ENCODE measurements at regions not wholly inside any gene's neighbourhood (a gene's known extent, or its start where the extent isn't known, plus 50 kb on each side); places are given as distances from the start of the nearest gene placed in this dataset.

DNA sequence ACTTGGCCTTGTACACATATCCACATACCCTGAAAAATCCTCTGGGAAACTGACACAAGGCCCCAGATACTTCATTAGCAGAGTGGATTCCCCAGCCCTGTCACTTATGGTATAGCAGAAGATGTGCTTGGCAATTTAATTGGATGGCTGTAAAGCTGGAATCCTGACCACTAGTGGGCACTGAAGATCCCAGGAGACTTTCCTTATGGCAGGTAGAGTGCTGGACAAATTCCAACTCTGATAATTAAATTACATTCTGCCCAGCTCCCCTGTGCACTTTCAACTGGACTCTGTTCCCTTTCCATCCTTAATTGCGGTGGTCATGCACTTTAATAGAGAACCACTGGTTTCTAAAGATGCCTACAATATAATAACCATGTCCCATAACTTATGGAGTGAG, 119.8 kb downstream of the DCK start:
- in situ Hi-C loops (cut with MboI; ENCODE audit: low sequenced_read_pairs, unreplicated experiment): no loop called here
- TF ChIP-seq, protein P1, sequence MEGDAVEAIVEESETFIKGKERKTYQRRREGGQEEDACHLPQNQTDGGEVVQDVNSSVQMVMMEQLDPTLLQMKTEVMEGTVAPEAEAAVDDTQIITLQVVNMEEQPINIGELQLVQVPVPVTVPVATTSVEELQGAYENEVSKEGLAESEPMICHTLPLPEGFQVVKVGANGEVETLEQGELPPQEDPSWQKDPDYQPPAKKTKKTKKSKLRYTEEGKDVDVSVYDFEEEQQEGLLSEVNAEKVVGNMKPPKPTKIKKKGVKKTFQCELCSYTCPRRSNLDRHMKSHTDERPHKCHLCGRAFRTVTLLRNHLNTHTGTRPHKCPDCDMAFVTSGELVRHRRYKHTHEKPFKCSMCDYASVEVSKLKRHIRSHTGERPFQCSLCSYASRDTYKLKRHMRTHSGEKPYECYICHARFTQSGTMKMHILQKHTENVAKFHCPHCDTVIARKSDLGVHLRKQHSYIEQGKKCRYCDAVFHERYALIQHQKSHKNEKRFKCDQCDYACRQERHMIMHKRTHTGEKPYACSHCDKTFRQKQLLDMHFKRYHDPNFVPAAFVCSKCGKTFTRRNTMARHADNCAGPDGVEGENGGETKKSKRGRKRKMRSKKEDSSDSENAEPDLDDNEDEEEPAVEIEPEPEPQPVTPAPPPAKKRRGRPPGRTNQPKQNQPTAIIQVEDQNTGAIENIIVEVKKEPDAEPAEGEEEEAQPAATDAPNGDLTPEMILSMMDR (IDR thresholded peaks at IDR 0.05; ENCODE audit: borderline replicate concordance, control extremely low read depth, extremely low read depth, insufficient read depth, missing control alignments): no peak
- no peak for DNase-seq (ENCODE audit: low spot score)

DNA sequence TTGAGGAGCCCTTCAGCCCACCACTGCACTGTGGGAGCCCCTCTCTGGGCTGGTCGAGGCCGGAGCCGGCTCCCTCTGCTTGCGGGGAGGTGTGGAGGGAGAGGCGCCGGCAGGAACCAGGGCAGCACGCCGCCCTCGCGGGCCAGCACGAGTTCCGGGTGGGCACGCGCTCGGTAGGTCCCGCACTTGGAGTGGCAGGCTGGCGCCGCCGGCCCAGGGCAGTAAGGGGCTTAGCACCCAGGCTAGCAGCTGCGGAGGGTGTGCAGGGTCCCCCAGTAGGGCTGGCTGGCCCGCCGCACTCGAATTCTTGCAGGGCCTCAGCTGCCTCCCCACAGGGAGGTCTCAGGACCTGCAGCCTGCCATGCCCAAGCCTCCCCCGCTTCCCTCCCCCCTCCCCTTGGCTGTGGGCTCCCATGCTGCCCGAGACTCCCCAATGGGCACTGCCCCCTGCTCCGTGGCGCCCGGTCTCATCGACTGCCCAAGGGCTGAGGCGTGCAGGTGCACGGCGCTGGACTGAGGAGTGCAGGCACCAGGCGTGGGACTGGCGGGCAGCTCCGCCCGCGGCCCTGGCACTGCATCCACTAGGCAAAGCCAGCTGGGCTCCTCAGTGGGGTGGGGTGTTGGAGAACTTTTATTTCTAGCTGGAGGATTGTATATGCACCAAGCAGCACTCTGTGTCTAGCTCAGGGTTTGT, 127.5 kb downstream of the DCK start:
- in situ Hi-C loops (cut with MboI; ENCODE audit: low sequenced_read_pairs, unreplicated experiment): no loop called here
- TF ChIP-seq, protein P1 (IDR thresholded peaks at IDR 0.05; ENCODE audit: borderline replicate concordance, control extremely low read depth, extremely low read depth, insufficient read depth, missing control alignments): no peak
- DNase-seq (ENCODE audit: low spot score): no peak

DNA sequence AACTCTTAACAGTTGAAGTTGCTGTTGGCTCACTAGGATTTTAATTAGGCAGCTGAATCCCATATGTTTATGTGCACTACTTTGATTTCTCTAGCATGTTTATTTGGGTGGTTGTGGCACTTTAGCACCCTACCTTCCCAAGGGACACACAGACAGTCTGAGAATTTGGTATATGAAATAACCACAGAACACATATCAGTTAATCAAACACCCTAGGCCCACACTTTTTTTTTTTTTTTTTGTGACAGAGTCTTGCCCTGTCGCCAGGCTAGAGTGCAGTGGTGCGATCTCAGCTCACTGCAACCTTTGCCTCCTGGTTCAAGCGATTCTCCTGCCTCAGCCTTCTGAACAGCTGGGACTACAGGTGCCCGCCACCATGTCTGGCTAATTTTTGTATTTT, 130.5 kb downstream of the DCK start:
- TF ChIP-seq, protein P1 (IDR thresholded peaks at IDR 0.05; ENCODE audit: borderline replicate concordance, control extremely low read depth, extremely low read depth, insufficient read depth, missing control alignments): no peak
- in situ Hi-C loops (cut with MboI; ENCODE audit: low sequenced_read_pairs, unreplicated experiment): no loop called here
- no peak for DNase-seq (ENCODE audit: low spot score)

DNA sequence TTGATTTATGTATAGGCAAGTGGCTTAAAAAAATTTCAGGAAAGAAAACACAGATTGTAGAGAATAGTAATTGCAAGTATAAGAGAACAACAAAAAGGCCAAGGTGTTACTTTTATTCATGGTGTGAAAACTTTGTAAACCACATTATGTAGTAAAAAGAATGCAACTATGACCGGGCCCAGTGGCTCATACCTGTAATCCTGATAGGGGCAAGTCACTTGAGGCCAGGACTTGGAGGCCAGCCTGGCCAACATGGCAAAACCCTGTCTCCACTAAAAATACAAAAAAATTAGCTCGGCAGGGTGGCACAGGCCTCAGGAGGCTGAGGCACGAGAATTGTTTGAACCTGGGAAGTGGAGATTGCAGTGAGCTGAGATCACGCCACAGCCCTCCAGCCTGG, 131.7 kb downstream of the DCK start:
- in situ Hi-C loops (cut with MboI; ENCODE audit: low sequenced_read_pairs, unreplicated experiment): no loop called here
- TF ChIP-seq, protein P1 (IDR thresholded peaks at IDR 0.05; ENCODE audit: borderline replicate concordance, control extremely low read depth, extremely low read depth, insufficient read depth, missing control alignments): no peak
- DNase-seq (ENCODE audit: low spot score): no peak

DNA sequence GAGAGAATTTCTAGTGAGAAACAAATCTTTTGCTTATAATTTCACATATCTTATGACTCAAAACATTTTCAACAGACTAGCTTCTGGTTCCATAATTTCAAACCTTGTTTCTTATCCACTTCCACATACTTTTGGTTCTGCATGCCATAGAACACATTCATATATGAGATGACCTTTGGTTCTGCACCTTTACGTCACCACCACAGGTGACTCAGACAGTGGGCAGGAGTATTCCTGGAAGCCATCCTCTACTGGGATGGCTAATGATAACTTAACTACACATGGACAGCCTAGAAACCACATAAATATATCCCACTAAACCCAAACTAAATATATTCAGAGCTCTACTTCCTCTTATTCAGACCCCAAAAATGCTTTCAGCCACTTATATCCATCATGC, 133.3 kb downstream of the DCK start:
- TF ChIP-seq, protein P1 (IDR thresholded peaks at IDR 0.05; ENCODE audit: borderline replicate concordance, control extremely low read depth, extremely low read depth, insufficient read depth, missing control alignments): no peak
- no peak for DNase-seq (ENCODE audit: low spot score)
- in situ Hi-C loops (cut with MboI; ENCODE audit: low sequenced_read_pairs, unreplicated experiment): no loop called here

DNA sequence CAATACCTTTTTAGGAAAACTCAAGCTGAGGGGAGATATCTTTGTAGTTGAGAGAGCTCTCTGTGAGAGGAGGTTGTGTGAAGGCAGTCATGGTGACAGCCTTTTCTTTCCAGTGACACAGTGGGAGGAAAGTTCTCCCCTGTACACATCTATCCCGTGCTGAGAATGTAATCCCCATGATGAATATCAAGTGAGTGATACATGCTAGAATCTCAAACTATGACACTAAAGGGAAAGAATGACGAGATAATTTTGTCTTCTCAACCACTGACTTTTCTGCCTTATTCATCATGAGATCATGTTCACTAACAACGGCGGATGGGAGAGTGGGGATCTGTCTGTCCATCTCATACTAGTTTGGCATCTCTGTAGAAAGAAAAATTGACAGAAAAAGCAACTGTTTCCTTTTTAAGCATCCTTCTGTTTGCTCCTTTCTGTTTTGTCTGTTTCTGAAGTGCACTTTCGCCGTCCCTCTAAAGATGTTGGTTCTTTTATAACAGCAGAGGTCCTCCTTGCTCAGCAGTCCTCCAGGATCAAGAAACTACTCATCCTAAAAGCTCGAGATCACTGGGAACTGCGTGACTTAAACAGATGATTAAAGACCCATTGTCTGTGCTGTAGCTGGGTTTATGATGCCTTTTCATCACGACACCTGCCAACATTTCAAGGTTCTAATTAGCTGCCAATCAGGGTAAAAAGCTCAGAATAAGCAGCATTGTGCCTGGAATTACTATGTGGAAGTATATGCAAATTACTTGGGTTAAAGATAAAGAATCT, 137.6 kb downstream of the DCK start:
- TF ChIP-seq, protein P1 (IDR thresholded peaks at IDR 0.05; ENCODE audit: borderline replicate concordance, control extremely low read depth, extremely low read depth, insufficient read depth, missing control alignments): no peak
- DNase-seq (ENCODE audit: low spot score): no peak
- in situ Hi-C loops (cut with MboI; ENCODE audit: low sequenced_read_pairs, unreplicated experiment): no loop called here
